GM18868 (cell line): ENCODE measurements at regions not wholly inside any gene's neighbourhood (a gene's known extent, or its start where the extent isn't known, plus 50 kb on each side); places are given as distances from the start of the nearest gene placed in this dataset.
"Not testable (repeated sequence)": the region's sequence is repeated elsewhere in the genome, so short reads cannot be mapped to it uniquely, and the experiment has no call there.

Experiments
- ATAC-seq: cut with Tn5 transposase; IDR thresholded peaks from one replicate; pipeline ENCODE4 v1.9.1; 2021; ENCODE audit warnings: mild to moderate bottlenecking, moderate library complexity; ENCODE audit not compliant: unreplicated experiment

- ATAC-seq: no peak
Observed at GRCh38 chr11:122209619-122210366, 93.8 kb upstream of the BLID start.

- ATAC-seq: no peak
Observed at GRCh38 chr11:122207921-122208764, 92.1 kb upstream of the BLID start.

GRCh38 chr11:122207505-122207904, 91.5 kb upstream of the BLID start:
- ATAC-seq: no peak

- no peak for ATAC-seq
Observed at GRCh38 chr11:122205036-122205435, 89.0 kb upstream of the BLID start.

- no peak for ATAC-seq
Observed at GRCh38 chr11:122204206-122204605, 88.2 kb upstream of the BLID start.

GRCh38 chr11:122202951-122203456, 87.0 kb upstream of the BLID start:
- peak; percentile 82 for ATAC-seq

GRCh38 chr11:122202161-122202950, 86.3 kb upstream of the BLID start:
- no peak for ATAC-seq

- ATAC-seq: no peak
Observed at GRCh38 chr11:122201106-122201505, 85.1 kb upstream of the BLID start.

- no peak for ATAC-seq
Observed at GRCh38 chr11:122199661-122200060, 83.6 kb upstream of the BLID start.

- ATAC-seq: no peak
Observed at GRCh38 chr11:122198291-122198983, 82.4 kb upstream of the BLID start.

GRCh38 chr11:122197066-122197987, 81.3 kb upstream of the BLID start:
- no peak for ATAC-seq

GRCh38 chr11:122195790-122196189, 79.8 kb upstream of the BLID start:
- no peak for ATAC-seq

GRCh38 chr11:122193881-122194480, 78.0 kb upstream of the BLID start:
- not testable (repeated sequence) for ATAC-seq

- ATAC-seq: no peak
Observed at GRCh38 chr11:122193457-122193856, 77.4 kb upstream of the BLID start.

- peak; percentile 37 for ATAC-seq
Observed at GRCh38 chr11:122192634-122193255, 76.7 kb upstream of the BLID start.

GRCh38 chr11:122190768-122191167, 74.8 kb upstream of the BLID start:
- ATAC-seq: no peak

- ATAC-seq: no peak
Observed at GRCh38 chr11:122189229-122189628, 73.2 kb upstream of the BLID start.

- ATAC-seq: no peak
Observed at GRCh38 chr11:122187373-122188165, 71.6 kb upstream of the BLID start.
